Hematopoietic multipotent progenitor cell treated with erythropoietin and hydrocortisone succinate and interleukin-3 and kit ligand, for 6 days (in vitro differentiated cells): ENCODE measurements at regions not wholly inside any gene's neighbourhood (a gene's known extent, or its start where the extent isn't known, plus 50 kb on each side); places are given as distances from the start of the nearest gene placed in this dataset.

ENCODE experiments used
- DNase-seq: peaks from one replicate; pipeline ENCODE4 v3.0.0-alpha.2; 2015

- no peak for DNase-seq
Observed at GRCh38 chr3:59578129-59578528, 528.3 kb upstream of the CFAP20DC start.

GRCh38 chr3:59576606-59577005 lies 526.8 kb upstream of the CFAP20DC start:
- no peak for DNase-seq

GRCh38 chr3:59575113-59576001 lies 525.5 kb upstream of the CFAP20DC start:
- DNase-seq: peak; percentile 84

- DNase-seq: no peak
Observed at GRCh38 chr3:59573911-59574310, 524.1 kb upstream of the CFAP20DC start.

GRCh38 chr3:59572106-59572505 lies 522.3 kb upstream of the CFAP20DC start:
- DNase-seq: no peak

- DNase-seq: no peak
Observed at GRCh38 chr3:59570806-59571205, 521.0 kb upstream of the CFAP20DC start.

GRCh38 chr3:59567661-59568060 lies 517.8 kb upstream of the CFAP20DC start:
- no peak for DNase-seq

- DNase-seq: no peak
Observed at GRCh38 chr3:59566481-59566975, 516.7 kb upstream of the CFAP20DC start.

GRCh38 chr3:59565125-59565524 lies 515.3 kb upstream of the CFAP20DC start:
- no peak for DNase-seq

- DNase-seq: no peak
Observed at GRCh38 chr3:59563966-59564365, 514.1 kb upstream of the CFAP20DC start.

- DNase-seq: no peak
Observed at GRCh38 chr3:59563072-59563605, 513.3 kb upstream of the CFAP20DC start.

GRCh38 chr3:59559721-59560435 lies 510.1 kb upstream of the CFAP20DC start:
- DNase-seq: no peak

GRCh38 chr3:59558906-59559720 lies 509.3 kb upstream of the CFAP20DC start:
- peak; percentile 6 for DNase-seq

GRCh38 chr3:59555593-59556315 lies 505.9 kb upstream of the CFAP20DC start:
- no peak for DNase-seq

- no peak for DNase-seq
Observed at GRCh38 chr3:59553076-59553475, 503.3 kb upstream of the CFAP20DC start.

- DNase-seq: no peak
Observed at GRCh38 chr3:59551834-59552233, 502.0 kb upstream of the CFAP20DC start.

- DNase-seq: no peak
Observed at GRCh38 chr3:59549962-59550361, 500.1 kb upstream of the CFAP20DC start.

- no peak for DNase-seq
Observed at GRCh38 chr3:59547874-59548273, 498.0 kb upstream of the CFAP20DC start.

GRCh38 chr3:59546522-59546921 lies 496.7 kb upstream of the CFAP20DC start:
- no peak for DNase-seq

- DNase-seq: no peak
Observed at GRCh38 chr3:59545374-59545773, 495.5 kb upstream of the CFAP20DC start.

- DNase-seq: peak; percentile 81
Observed at GRCh38 chr3:59542276-59542675, 492.5 kb upstream of the CFAP20DC start.

GRCh38 chr3:59540696-59541095 lies 490.9 kb upstream of the CFAP20DC start:
- no peak for DNase-seq
